HCT116 (cell line): ENCODE measurements at regions not wholly inside any gene's neighbourhood (a gene's known extent, or its start where the extent isn't known, plus 50 kb on each side); places are given as distances from the start of the nearest gene placed in this dataset.

ENCODE experiments used
- ATAC-seq: fragments of 200-7000 bp; cut with Tn5 transposase; 2 replicates; pipeline ENCODE4 v1.9.1; 2020; ENCODE audit warnings: mild to moderate bottlenecking, moderate library complexity
- BruUV-seq: library from RNA; stranded (reverse); fragments of 400-500 nt; replicated peaks from 2 replicates; lab custom pipeline; 2021; lab: Mats Ljungman, UMichigan
- CTCF ChIA-PET: fragments of 300-600 bp; sonication (Branson Sonifier 250); formaldehyde crosslinking; loops from one replicate; lab custom pipeline; 2021; ENCODE audit warnings: antibody characterized with exemption; lab: Charles Lee
- POLR2A ChIA-PET: fragments of 300-600, 350-600 bp; sonication (Branson Sonifier 250); formaldehyde crosslinking; loops from one replicate; lab custom pipeline; 2021; ENCODE audit warnings: antibody characterized with exemption; lab: Charles Lee
- RAD21 ChIA-PET, 2 experiments: fragments of 300-600 bp; sonication (Branson Sonifier 250); formaldehyde crosslinking; loops; one replicate each; lab custom pipeline; 2023; ENCODE audit warnings: low total read pairs in 2 of 2; ENCODE audit not compliant: uncharacterized antibody in 2 of 2, unreplicated experiment in 2 of 2, low non-redundant PET in 1 of 2; lab: Charles Lee
- DNase-seq: peaks from one replicate; pipeline ENCODE4 v3.0.0-alpha.2; 2010; ENCODE audit warnings: low read depth, low spot score
- H2AFZ ChIP-seq: fragments of 200-600 bp; shearing (Covaris generic), sonication (generic); 2 replicates; pipeline ENCODE4 v1.6.1; 2017; ENCODE audit warnings: low read depth, mixed run types, mixed read lengths, antibody characterized with exemption, low read length; ENCODE audit not compliant: poor library complexity, severe bottlenecking
- H3K27ac ChIP-seq: 2 replicates; pipeline ENCODE4 v1.5.1; 2012; ENCODE audit warnings: low read depth, low read length
- H3K27me3 ChIP-seq: fragments of 200-600 bp; sonication (generic); 2 replicates; pipeline ENCODE4 v1.6.1; 2016; ENCODE audit warnings: mixed run types, low read length, mixed read lengths; ENCODE audit not compliant: insufficient read depth
- H3K36me3 ChIP-seq, 2 experiments: fragments of 200-500 bp in 1 of 2; fragments of 200-600 bp in 1 of 2; sonication (Bioruptor generic) in 1 of 2; sonication (generic) in 1 of 2; 2 replicates each; pipeline versions ENCODE4 v1.5.1 to v1.6.1; 2014 to 2016; ENCODE audit warnings: low read length in 2 of 2, inconsistent platforms in 1 of 2, mixed read lengths in 1 of 2, mixed run types in 1 of 2; ENCODE audit not compliant: insufficient read depth in 2 of 2, control insufficient read depth in 1 of 2
- H3K4me1 ChIP-seq, 2 experiments: fragments of 200-600 bp in 1 of 2; sonication (generic) in 1 of 2; 2 replicates each; pipeline versions ENCODE4 v1.5.1 to v1.6.1; 2012 to 2017; ENCODE audit warnings: low read length in 2 of 2, inconsistent platforms in 1 of 2, mild to moderate bottlenecking in 1 of 2, mixed read lengths in 1 of 2, mixed run types in 1 of 2, moderate library complexity in 1 of 2; ENCODE audit not compliant: insufficient read depth in 2 of 2, control insufficient read depth in 1 of 2
- H3K4me2 ChIP-seq: fragments of 200-600 bp; sonication (generic); 2 replicates; pipeline ENCODE4 v1.6.1; 2017; ENCODE audit warnings: mixed run types, low read length, mixed read lengths
- H3K4me3 ChIP-seq, 2 experiments: fragments of 200-600 bp in 1 of 2; sonication (generic) in 1 of 2; replicated peaks in 1 of 2; 2 replicates each; pipeline ENCODE4 v1.5.1; 2011 to 2016; ENCODE audit warnings: low read length in 2 of 2, control low read depth in 1 of 2, low read depth in 1 of 2, mild to moderate bottlenecking in 1 of 2, mixed read lengths in 1 of 2, mixed run types in 1 of 2
- H3K79me2 ChIP-seq: fragments of 200-600 bp; sonication (generic); 2 replicates; pipeline ENCODE4 v1.6.1; 2017; ENCODE audit warnings: mild to moderate bottlenecking, mixed run types, low read length, moderate library complexity, mixed read lengths; ENCODE audit not compliant: insufficient read depth
- H3K9ac ChIP-seq: fragments of 200-600 bp; sonication (generic); 2 replicates; pipeline ENCODE4 v1.6.1; 2016; ENCODE audit warnings: low read length, mixed read lengths
- H3K9me2 ChIP-seq: fragments of 200-600 bp; sonication (generic), shearing (Covaris generic); 2 replicates; pipeline ENCODE4 v1.6.1; 2017; ENCODE audit warnings: mixed run types, mild to moderate bottlenecking, moderate library complexity; ENCODE audit not compliant: insufficient read depth
- H3K9me3 ChIP-seq, 2 experiments: fragments of 200-500 bp in 1 of 2; fragments of 200-600 bp in 1 of 2; sonication (Bioruptor generic) in 1 of 2; sonication (generic) in 1 of 2; 2 replicates each; pipeline ENCODE4 v1.6.1; 2014 to 2017; ENCODE audit warnings: low read length in 2 of 2, mixed read lengths in 2 of 2, inconsistent platforms in 1 of 2, low read depth in 1 of 2, mild to moderate bottlenecking in 1 of 2, mixed run types in 1 of 2, moderate library complexity in 1 of 2; ENCODE audit not compliant: control insufficient read depth in 1 of 2, insufficient read depth in 1 of 2
- H4K20me1 ChIP-seq: fragments of 200-600 bp; sonication (generic), shearing (Covaris generic); 2 replicates; pipeline ENCODE4 v1.6.1; 2017; ENCODE audit warnings: mixed run types, mild to moderate bottlenecking, moderate library complexity; ENCODE audit not compliant: insufficient read depth
- EGR1 ChIP-seq: IDR thresholded peaks from 2 replicates; pipeline ENCODE4 v1.6.1; 2012; ENCODE audit warnings: low read depth
- EZH2phosphoT487 ChIP-seq: fragments of 200-600 bp; IDR thresholded peaks from 2 replicates; pipeline ENCODE4 v1.6.1; 2018; ENCODE audit warnings: antibody characterized with exemption, borderline replicate concordance
- FOSL1 ChIP-seq: IDR thresholded peaks from 2 replicates; pipeline ENCODE4 v1.6.1; 2012; ENCODE audit warnings: low read depth
- POLR2AphosphoS5 ChIP-seq: IDR thresholded peaks from 2 replicates; pipeline ENCODE4 v1.6.1; 2011; ENCODE audit warnings: mild to moderate bottlenecking, low read depth, low read length, moderate library complexity
- ZFX ChIP-seq: fragments of 450-650 bp; IDR thresholded peaks from 2 replicates; pipeline ENCODE4 v1.6.1; 2017
- intact Hi-C: fragments of 100-400 bp; cut with micrococcal nuclease; formaldehyde crosslinking; loops from 2 replicates; pipeline ENCODE4 v1.10.0; 2022
- TF ChIP-seq, protein P1 (sequence below), 3 experiments: fragments of 200-600 bp in 1 of 3; sonication (generic) in 1 of 3; IDR thresholded peaks in 2 of 3; conservative IDR thresholded peaks in 1 of 3; 2 replicates each; pipeline ENCODE4 v1.5.1; 2012 to 2017; ENCODE audit warnings: low read depth in 2 of 3, low read length in 2 of 3, antibody characterized with exemption in 1 of 3, borderline replicate concordance in 1 of 3, control low read depth in 1 of 3, mild to moderate bottlenecking in 1 of 3, mixed read lengths in 1 of 3, mixed run types in 1 of 3, moderate library complexity in 1 of 3; ENCODE audit not compliant: insufficient read depth in 1 of 3
- TF ChIP-seq, protein P2 (sequence below): IDR thresholded peaks from 2 replicates; pipeline ENCODE4 v1.6.1; 2012
- TF ChIP-seq, protein P3 (sequence below): IDR thresholded peaks from 2 replicates; pipeline ENCODE4 v1.6.1; 2012; ENCODE audit warnings: low read depth

- no peaks in the 10 kb centered on the region for H4K20me1 ChIP-seq
- H3K4me3 ChIP-seq = no peak overlapping the region
- no peaks in the 10 kb centered on the region for H3K9me3 ChIP-seq
- H3K27me3 ChIP-seq = peaks cover 25% of the 10 kb centered on the region
- H3K9me2 ChIP-seq = no peaks in the 10 kb centered on the region
- ATAC-seq (no peak), DNase-seq (no peak)
- no peaks in the 10 kb centered on the region for H3K79me2 ChIP-seq
- H3K9ac ChIP-seq = no peak overlapping the region
- H3K4me2 ChIP-seq = no peak overlapping the region
- BruUV-seq = no TSS peak
- no peaks in the 10 kb centered on the region for H3K36me3 ChIP-seq
- CTCF ChIA-PET = no interaction called here
- RAD21 ChIA-PET = no interaction called here
- POLR2A ChIA-PET = no interaction called here
- intact Hi-C loops = no loop called here
- TF ChIP-seq EZH2phosphoT487 (no peak), FOSL1 (no peak), POLR2AphosphoS5 (no peak), EGR1 (no peak), ZFX (no peak)
- TF ChIP-seq, protein P1, sequence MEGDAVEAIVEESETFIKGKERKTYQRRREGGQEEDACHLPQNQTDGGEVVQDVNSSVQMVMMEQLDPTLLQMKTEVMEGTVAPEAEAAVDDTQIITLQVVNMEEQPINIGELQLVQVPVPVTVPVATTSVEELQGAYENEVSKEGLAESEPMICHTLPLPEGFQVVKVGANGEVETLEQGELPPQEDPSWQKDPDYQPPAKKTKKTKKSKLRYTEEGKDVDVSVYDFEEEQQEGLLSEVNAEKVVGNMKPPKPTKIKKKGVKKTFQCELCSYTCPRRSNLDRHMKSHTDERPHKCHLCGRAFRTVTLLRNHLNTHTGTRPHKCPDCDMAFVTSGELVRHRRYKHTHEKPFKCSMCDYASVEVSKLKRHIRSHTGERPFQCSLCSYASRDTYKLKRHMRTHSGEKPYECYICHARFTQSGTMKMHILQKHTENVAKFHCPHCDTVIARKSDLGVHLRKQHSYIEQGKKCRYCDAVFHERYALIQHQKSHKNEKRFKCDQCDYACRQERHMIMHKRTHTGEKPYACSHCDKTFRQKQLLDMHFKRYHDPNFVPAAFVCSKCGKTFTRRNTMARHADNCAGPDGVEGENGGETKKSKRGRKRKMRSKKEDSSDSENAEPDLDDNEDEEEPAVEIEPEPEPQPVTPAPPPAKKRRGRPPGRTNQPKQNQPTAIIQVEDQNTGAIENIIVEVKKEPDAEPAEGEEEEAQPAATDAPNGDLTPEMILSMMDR (IDR thresholded peaks at IDR 0.05 in 2 of 3, conservative IDR thresholded peaks at IDR 0.05 in 1 of 3; ENCODE audit: borderline replicate concordance in 1 of 3, insufficient read depth in 1 of 3, low read depth in 2 of 3, low read length in 2 of 3) = no peak
- TF ChIP-seq, protein P2, sequence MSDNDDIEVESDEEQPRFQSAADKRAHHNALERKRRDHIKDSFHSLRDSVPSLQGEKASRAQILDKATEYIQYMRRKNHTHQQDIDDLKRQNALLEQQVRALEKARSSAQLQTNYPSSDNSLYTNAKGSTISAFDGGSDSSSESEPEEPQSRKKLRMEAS = no peak
- TF ChIP-seq, protein P3, sequence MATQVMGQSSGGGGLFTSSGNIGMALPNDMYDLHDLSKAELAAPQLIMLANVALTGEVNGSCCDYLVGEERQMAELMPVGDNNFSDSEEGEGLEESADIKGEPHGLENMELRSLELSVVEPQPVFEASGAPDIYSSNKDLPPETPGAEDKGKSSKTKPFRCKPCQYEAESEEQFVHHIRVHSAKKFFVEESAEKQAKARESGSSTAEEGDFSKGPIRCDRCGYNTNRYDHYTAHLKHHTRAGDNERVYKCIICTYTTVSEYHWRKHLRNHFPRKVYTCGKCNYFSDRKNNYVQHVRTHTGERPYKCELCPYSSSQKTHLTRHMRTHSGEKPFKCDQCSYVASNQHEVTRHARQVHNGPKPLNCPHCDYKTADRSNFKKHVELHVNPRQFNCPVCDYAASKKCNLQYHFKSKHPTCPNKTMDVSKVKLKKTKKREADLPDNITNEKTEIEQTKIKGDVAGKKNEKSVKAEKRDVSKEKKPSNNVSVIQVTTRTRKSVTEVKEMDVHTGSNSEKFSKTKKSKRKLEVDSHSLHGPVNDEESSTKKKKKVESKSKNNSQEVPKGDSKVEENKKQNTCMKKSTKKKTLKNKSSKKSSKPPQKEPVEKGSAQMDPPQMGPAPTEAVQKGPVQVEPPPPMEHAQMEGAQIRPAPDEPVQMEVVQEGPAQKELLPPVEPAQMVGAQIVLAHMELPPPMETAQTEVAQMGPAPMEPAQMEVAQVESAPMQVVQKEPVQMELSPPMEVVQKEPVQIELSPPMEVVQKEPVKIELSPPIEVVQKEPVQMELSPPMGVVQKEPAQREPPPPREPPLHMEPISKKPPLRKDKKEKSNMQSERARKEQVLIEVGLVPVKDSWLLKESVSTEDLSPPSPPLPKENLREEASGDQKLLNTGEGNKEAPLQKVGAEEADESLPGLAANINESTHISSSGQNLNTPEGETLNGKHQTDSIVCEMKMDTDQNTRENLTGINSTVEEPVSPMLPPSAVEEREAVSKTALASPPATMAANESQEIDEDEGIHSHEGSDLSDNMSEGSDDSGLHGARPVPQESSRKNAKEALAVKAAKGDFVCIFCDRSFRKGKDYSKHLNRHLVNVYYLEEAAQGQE = no peak
- H3K27ac ChIP-seq = no peak overlapping the region
- no peak overlapping the region for H2AFZ ChIP-seq
- H3K4me1 ChIP-seq = no peaks in the 10 kb centered on the region
Measured at GRCh38 chr4:4923201-4923600, 63.7 kb downstream of the MSX1 start.
